ENCODE measurements at regions not wholly inside any gene's neighbourhood (a gene's known extent, or its start where the extent isn't known, plus 50 kb on each side); places are given as distances from the start of the nearest gene placed in this dataset.

GRCh38 chr16:48452991-48453760, 68.0 kb upstream of the SIAH1 start:
- Histone ChIP-seq H4K20me1 (ENCODE audit: insufficient read depth, poor library complexity, severe bottlenecking) (no peaks in the 10 kb centered on the region), H3K79me2 (no peaks in the 10 kb centered on the region), H2AFZ (no peak overlapping the region), H3K9me3 (ENCODE audit: low read depth) (no peaks in the 10 kb centered on the region), H3K27ac (no peak overlapping the region), H3K36me3 (replicated peaks; ENCODE audit: insufficient read depth, low read depth) (no peaks in the 10 kb centered on the region), H3K27me3 (no peaks in the 10 kb centered on the region), H3K4me3 (no peak overlapping the region), H3K4me2 (no peak overlapping the region), H3K9me2 (replicated peaks; ENCODE audit: insufficient read depth) (no peaks in the 10 kb centered on the region), H3K4me1 (ENCODE audit: insufficient read depth) (no peaks in the 10 kb centered on the region)
- WGBS (ENCODE audit: low lambda C conversion rate, missing lambda C conversion rate) = 89% methylated on average over 11 of the region's 11 CpGs
- TF ChIP-seq CTCF (IDR thresholded peaks at IDR 0.05; ENCODE audit: poor library complexity) (no peak), EZH2phosphoT487 (IDR thresholded peaks at IDR 0.05; ENCODE audit: low read depth, severe bottlenecking, unreplicated experiment) (no peak), EZH2 (IDR thresholded peaks at IDR 0.05; ENCODE audit: borderline replicate concordance) (no peak)
- DNase-seq (ENCODE audit: low spot score) = no peak

DNA sequence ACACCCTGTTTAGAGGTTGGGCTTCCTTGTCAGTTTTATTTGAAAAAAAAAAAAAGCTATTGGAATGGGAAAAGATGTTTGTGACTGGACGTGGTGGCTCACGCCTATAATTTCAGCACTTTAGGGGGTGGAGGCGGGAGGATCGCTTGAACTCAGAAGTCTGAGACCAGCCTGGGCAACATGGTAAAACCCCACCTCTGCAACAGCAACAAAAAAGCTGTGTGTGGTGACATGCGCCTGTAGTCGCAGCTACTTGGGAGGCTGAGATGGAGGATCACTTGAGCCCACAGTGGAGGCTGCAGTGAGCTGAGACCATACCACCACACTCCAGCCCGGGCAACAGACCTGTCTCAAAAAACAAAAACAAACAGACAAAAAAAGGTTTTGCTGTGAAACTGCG, 66.1 kb upstream of the SIAH1 start:
- DNase-seq (ENCODE audit: low spot score) = no peak
- Histone ChIP-seq H2AFZ (no peak overlapping the region), H3K9me2 (replicated peaks; ENCODE audit: insufficient read depth) (no peaks in the 10 kb centered on the region), H3K4me3 (no peak overlapping the region), H3K4me1 (ENCODE audit: insufficient read depth) (no peaks in the 10 kb centered on the region), H3K4me2 (no peak overlapping the region), H3K27me3 (no peaks in the 10 kb centered on the region), H3K27ac (no peak overlapping the region), H3K79me2 (no peaks in the 10 kb centered on the region), H3K9me3 (ENCODE audit: low read depth) (no peaks in the 10 kb centered on the region), H3K36me3 (replicated peaks; ENCODE audit: insufficient read depth, low read depth) (no peaks in the 10 kb centered on the region), H4K20me1 (ENCODE audit: insufficient read depth, poor library complexity, severe bottlenecking) (no peaks in the 10 kb centered on the region)
- TF ChIP-seq CTCF (IDR thresholded peaks at IDR 0.05; ENCODE audit: poor library complexity) = no peak
- TF ChIP-seq EZH2phosphoT487 (IDR thresholded peaks at IDR 0.05; ENCODE audit: low read depth, severe bottlenecking, unreplicated experiment) = no peak
- TF ChIP-seq EZH2 (IDR thresholded peaks at IDR 0.05; ENCODE audit: borderline replicate concordance) = no peak
- WGBS (ENCODE audit: low lambda C conversion rate, missing lambda C conversion rate) = 92% methylated on average over 8 of the region's 8 CpGs

- 81% methylated on average over 1 of the region's 1 CpG for WGBS (ENCODE audit: low lambda C conversion rate, missing lambda C conversion rate)
Observed at GRCh38 chr16:48450367-48450766, 65.2 kb upstream of the SIAH1 start.

More at GRCh38 chr16:48450367-48450766, 65.2 kb upstream of the SIAH1 start:
- no peak for DNase-seq (ENCODE audit: low spot score)
- no peaks in the 10 kb centered on the region for H3K9me3 ChIP-seq (ENCODE audit: low read depth)
- H3K79me2 ChIP-seq = no peaks in the 10 kb centered on the region
- H4K20me1 ChIP-seq (ENCODE audit: insufficient read depth, poor library complexity, severe bottlenecking) = no peaks in the 10 kb centered on the region
- H3K4me2 ChIP-seq = no peak overlapping the region
- H3K27ac ChIP-seq = no peak overlapping the region
- no peaks in the 10 kb centered on the region for H3K36me3 ChIP-seq (replicated peaks; ENCODE audit: insufficient read depth, low read depth)
- no peak overlapping the region for H2AFZ ChIP-seq
- H3K4me1 ChIP-seq (ENCODE audit: insufficient read depth) = no peaks in the 10 kb centered on the region
- H3K4me3 ChIP-seq = no peak overlapping the region
- H3K27me3 ChIP-seq = no peaks in the 10 kb centered on the region
- H3K9me2 ChIP-seq (replicated peaks; ENCODE audit: insufficient read depth) = no peaks in the 10 kb centered on the region
- TF ChIP-seq CTCF (IDR thresholded peaks at IDR 0.05; ENCODE audit: poor library complexity) = no peak
